Upper lobe of left lung (tissue), 4 donors: ENCODE measurements at regions not wholly inside any gene's neighbourhood (a gene's known extent, or its start where the extent isn't known, plus 50 kb on each side); places are given as distances from the start of the nearest gene placed in this dataset.

Experiments
- POLR2A ChIP-seq, 4 donors: fragments of 450-650 bp; IDR thresholded peaks; one replicate each; pipeline ENCODE4 v1.5.1; 2016 to 2017; ENCODE audit warnings: antibody characterized with exemption in 4 of 4, mild to moderate bottlenecking in 2 of 4
- POLR2AphosphoS5 ChIP-seq, 2 donors: sonication (generic); formaldehyde crosslinking; IDR thresholded peaks; one replicate each; pipeline ENCODE4 v1.5.1; 2017; ENCODE audit warnings: antibody characterized with exemption in 2 of 2
- TF ChIP-seq, protein P1 (sequence below), 6 experiments: fragments of 450-650 bp in 4 of 6; fragments of 200-600 bp in 2 of 6; sonication (generic) in 2 of 6; IDR thresholded peaks; one replicate each; pipeline ENCODE4 v1.5.1; 2016 to 2019; ENCODE audit warnings: antibody characterized with exemption in 6 of 6

DNA sequence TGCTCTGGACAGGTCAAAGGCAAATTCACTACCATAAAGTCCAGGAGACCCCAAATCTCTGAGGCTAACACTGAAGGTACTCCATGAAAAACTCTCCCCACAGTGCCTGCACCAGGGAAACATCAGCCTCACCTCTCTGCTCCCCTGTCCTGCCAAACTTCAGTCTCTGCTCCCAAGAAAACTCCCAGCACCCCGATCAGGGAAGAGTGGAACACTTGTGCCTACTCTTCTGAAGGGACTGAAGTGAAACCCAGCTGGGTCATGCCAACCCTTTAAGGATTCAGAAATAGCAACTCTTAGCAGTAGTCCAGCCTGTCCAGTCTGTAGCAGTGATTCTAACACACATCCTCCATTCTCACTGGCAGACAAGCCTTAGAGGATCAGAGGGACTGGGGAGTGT is 124.2 kb downstream of the FAM174B start:
- TF ChIP-seq POLR2AphosphoS5 (IDR thresholded peaks at IDR 0.05) (no peak), POLR2A (IDR thresholded peaks at IDR 0.05) (no peak)
- TF ChIP-seq, protein P1, sequence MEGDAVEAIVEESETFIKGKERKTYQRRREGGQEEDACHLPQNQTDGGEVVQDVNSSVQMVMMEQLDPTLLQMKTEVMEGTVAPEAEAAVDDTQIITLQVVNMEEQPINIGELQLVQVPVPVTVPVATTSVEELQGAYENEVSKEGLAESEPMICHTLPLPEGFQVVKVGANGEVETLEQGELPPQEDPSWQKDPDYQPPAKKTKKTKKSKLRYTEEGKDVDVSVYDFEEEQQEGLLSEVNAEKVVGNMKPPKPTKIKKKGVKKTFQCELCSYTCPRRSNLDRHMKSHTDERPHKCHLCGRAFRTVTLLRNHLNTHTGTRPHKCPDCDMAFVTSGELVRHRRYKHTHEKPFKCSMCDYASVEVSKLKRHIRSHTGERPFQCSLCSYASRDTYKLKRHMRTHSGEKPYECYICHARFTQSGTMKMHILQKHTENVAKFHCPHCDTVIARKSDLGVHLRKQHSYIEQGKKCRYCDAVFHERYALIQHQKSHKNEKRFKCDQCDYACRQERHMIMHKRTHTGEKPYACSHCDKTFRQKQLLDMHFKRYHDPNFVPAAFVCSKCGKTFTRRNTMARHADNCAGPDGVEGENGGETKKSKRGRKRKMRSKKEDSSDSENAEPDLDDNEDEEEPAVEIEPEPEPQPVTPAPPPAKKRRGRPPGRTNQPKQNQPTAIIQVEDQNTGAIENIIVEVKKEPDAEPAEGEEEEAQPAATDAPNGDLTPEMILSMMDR (IDR thresholded peaks at IDR 0.05): no peak
